OCI-LY1 (cell line): ENCODE measurements at regions not wholly inside any gene's neighbourhood (a gene's known extent, or its start where the extent isn't known, plus 50 kb on each side); places are given as distances from the start of the nearest gene placed in this dataset.

Experiments used
- H2AFZ ChIP-seq: fragments of 200-600 bp; sonication (generic), shearing (Covaris generic); 2 replicates; pipeline ENCODE4 v1.6.0; 2014; ENCODE audit warnings: antibody characterized with exemption, mild to moderate bottlenecking, low read length
- H3F3A ChIP-seq: fragments of 200-600 bp; sonication (generic), shearing (Covaris generic); 2 replicates; pipeline ENCODE4 v1.6.0; 2014; ENCODE audit warnings: mild to moderate bottlenecking, antibody characterized with exemption, low read length, moderate library complexity; ENCODE audit not compliant: insufficient read depth
- H3K27ac ChIP-seq: fragments of 200-600 bp; sonication (generic); 2 replicates; pipeline ENCODE4 v1.5.1; 2014; ENCODE audit warnings: low read length, mixed run types, mild to moderate bottlenecking, low read depth; ENCODE audit not compliant: poor library complexity, severe bottlenecking
- H3K27me3 ChIP-seq: fragments of 200-600 bp; sonication (generic); 2 replicates; pipeline ENCODE4 v1.6.0; 2014; ENCODE audit warnings: antibody characterized with exemption, mild to moderate bottlenecking, low read length, moderate library complexity; ENCODE audit not compliant: insufficient read depth
- H3K36me3 ChIP-seq: fragments of 200-600 bp; sonication (generic); 2 replicates; pipeline ENCODE4 v1.6.1; 2014; ENCODE audit warnings: mild to moderate bottlenecking, antibody characterized with exemption, low read length, moderate library complexity, mixed read lengths; ENCODE audit not compliant: insufficient read depth
- H3K4me1 ChIP-seq: fragments of 200-600 bp; sonication (generic); 2 replicates; pipeline ENCODE4 v1.5.1; 2014; ENCODE audit warnings: mild to moderate bottlenecking, low read length, moderate library complexity; ENCODE audit not compliant: insufficient read depth, severe bottlenecking
- H3K4me2 ChIP-seq: fragments of 200-600 bp; sonication (generic), shearing (Covaris generic); 2 replicates; pipeline ENCODE4 v1.6.1; 2014; ENCODE audit warnings: low read length
- H3K4me3 ChIP-seq: fragments of 200-600 bp; sonication (generic); 2 replicates; pipeline ENCODE4 v1.5.1; 2014; ENCODE audit warnings: low read length, low read depth, mild to moderate bottlenecking, mixed read lengths; ENCODE audit not compliant: poor library complexity, severe bottlenecking
- H3K79me2 ChIP-seq: fragments of 200-600 bp; shearing (Covaris generic); 2 replicates; pipeline ENCODE4 v1.6.1; 2016; ENCODE audit warnings: mixed run types, low read length, mixed read lengths; ENCODE audit not compliant: insufficient read depth
- H3K9ac ChIP-seq: fragments of 200-600 bp; sonication (generic), shearing (Covaris generic); 2 replicates; pipeline ENCODE4 v1.6.1; 2014; ENCODE audit warnings: mild to moderate bottlenecking, low read length, mixed read lengths
- H3K9me2 ChIP-seq: fragments of 200-600 bp; sonication (generic), shearing (Covaris generic); 2 replicates; pipeline ENCODE4 v1.6.1; 2014; ENCODE audit warnings: low read depth, mild to moderate bottlenecking, low read length, mixed read lengths
- H3K9me3 ChIP-seq: fragments of 200-600 bp; shearing (Covaris generic); 2 replicates; pipeline ENCODE4 v1.6.1; 2014; ENCODE audit warnings: low read length, mixed read lengths
- H4K20me1 ChIP-seq: fragments of 200-600 bp; sonication (generic), shearing (Covaris generic); 2 replicates; pipeline ENCODE4 v1.6.0; 2016; ENCODE audit warnings: mild to moderate bottlenecking, low read length; ENCODE audit not compliant: insufficient read depth
- EZH2 ChIP-seq: fragments of 200-600 bp; sonication (generic), shearing (Covaris generic); IDR thresholded peaks from 2 replicates; pipeline ENCODE4 v1.8.0; 2017; ENCODE audit warnings: borderline replicate concordance, mixed run types, mild to moderate bottlenecking, antibody characterized with exemption, low read length, moderate library complexity, mixed read lengths
- TF ChIP-seq, protein P1 (sequence below): fragments of 200-600 bp; sonication (generic), shearing (Covaris generic); IDR thresholded peaks from 2 replicates; pipeline ENCODE4 v1.5.1; 2017; ENCODE audit warnings: mild to moderate bottlenecking, antibody characterized with exemption, low read length, moderate library complexity, mixed read lengths

- Histone ChIP-seq H2AFZ (no peak overlapping the region), H4K20me1 (no peaks in the 10 kb centered on the region), H3K4me3 (no peak overlapping the region), H3K36me3 (no peaks in the 10 kb centered on the region), H3F3A (no peaks in the 10 kb centered on the region), H3K27me3 (peaks cover 11% of the 10 kb centered on the region; the same call in 1 of the 2 replicates), H3K4me1 (no peaks in the 10 kb centered on the region), H3K79me2 (no peaks in the 10 kb centered on the region), H3K9me3 (no peaks in the 10 kb centered on the region), H3K9ac (no peak overlapping the region), H3K27ac (no peak overlapping the region), H3K4me2 (no peak overlapping the region), H3K9me2 (no peaks in the 10 kb centered on the region)
- TF ChIP-seq EZH2 = no peak
- TF ChIP-seq, protein P1, sequence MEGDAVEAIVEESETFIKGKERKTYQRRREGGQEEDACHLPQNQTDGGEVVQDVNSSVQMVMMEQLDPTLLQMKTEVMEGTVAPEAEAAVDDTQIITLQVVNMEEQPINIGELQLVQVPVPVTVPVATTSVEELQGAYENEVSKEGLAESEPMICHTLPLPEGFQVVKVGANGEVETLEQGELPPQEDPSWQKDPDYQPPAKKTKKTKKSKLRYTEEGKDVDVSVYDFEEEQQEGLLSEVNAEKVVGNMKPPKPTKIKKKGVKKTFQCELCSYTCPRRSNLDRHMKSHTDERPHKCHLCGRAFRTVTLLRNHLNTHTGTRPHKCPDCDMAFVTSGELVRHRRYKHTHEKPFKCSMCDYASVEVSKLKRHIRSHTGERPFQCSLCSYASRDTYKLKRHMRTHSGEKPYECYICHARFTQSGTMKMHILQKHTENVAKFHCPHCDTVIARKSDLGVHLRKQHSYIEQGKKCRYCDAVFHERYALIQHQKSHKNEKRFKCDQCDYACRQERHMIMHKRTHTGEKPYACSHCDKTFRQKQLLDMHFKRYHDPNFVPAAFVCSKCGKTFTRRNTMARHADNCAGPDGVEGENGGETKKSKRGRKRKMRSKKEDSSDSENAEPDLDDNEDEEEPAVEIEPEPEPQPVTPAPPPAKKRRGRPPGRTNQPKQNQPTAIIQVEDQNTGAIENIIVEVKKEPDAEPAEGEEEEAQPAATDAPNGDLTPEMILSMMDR = no peak
These were observed 1033.9 kb downstream of the TBC1D22A start for GRCh38 chr22:47796128-47796908.

DNA sequence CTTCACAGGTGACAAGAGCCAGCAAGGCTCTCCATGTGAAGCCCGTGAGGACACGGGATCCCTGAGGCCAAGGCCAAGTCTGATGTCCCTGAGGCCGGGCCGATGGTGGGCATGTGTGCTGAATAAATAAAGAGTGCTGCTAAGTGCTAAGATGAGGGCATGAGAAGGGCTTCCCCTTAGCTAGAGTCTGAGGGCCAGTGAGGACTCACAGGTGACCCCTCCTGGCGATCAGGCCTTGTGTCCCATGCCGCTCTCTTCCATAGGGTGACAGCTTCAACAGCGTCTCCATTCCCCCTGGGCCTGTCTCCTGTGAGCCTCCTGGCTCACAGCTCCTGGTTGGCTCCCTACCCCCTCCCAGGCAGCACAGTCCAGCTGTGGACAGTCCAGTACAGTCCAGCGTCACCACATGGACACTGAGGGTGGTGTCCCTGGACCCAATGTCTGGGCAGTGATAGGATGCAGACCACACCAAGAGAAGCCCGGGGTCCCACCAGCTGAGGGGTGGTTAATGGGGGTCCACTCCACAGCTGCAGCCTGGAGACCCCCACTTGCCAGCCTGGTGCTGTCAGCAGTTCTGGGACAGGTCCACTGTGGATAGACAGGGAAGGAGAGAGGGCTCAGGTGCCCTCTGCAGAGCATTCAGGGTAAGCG is 1033.2 kb downstream of the TBC1D22A start:
- TF ChIP-seq, protein P1 = no peak
- no peak for TF ChIP-seq EZH2
- H3K27ac ChIP-seq = no peak overlapping the region
- no peak overlapping the region for H2AFZ ChIP-seq
- H3K9me3 ChIP-seq = no peaks in the 10 kb centered on the region
- H3K79me2 ChIP-seq = no peaks in the 10 kb centered on the region
- H3K36me3 ChIP-seq = no peaks in the 10 kb centered on the region
- H3K4me3 ChIP-seq = no peak overlapping the region
- H4K20me1 ChIP-seq = no peaks in the 10 kb centered on the region
- H3K9ac ChIP-seq = no peak overlapping the region
- no peaks in the 10 kb centered on the region for H3K9me2 ChIP-seq
- H3K4me1 ChIP-seq = no peaks in the 10 kb centered on the region
- H3K4me2 ChIP-seq = no peak overlapping the region
- no peaks in the 10 kb centered on the region for H3F3A ChIP-seq
- peaks cover 11% of the 10 kb centered on the region; the same call in 1 of the 2 replicates for H3K27me3 ChIP-seq

DNA sequence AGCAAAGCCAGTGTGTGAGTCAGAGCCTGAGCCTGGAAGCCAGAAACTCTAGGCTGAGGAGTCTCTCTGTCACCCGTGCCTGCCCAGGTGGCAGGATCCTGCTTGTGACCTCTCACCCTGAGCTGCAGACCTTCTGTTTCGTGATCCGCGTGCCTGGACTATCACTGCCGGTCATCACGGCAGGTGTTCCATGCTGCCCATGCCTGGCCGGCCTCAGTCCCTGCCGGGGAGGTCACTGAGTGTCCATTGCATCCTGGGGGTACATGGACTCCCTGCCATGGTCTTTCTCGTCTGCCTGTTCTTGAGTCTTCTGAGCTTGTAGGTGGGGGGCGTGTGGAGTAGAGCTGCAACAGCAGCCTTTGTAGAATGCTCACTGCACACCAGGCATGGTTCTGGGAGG is 1032.4 kb downstream of the TBC1D22A start:
- H2AFZ ChIP-seq = no peak overlapping the region
- no peaks in the 10 kb centered on the region for H4K20me1 ChIP-seq
- TF ChIP-seq, protein P1 = no peak
- no peaks in the 10 kb centered on the region for H3K4me1 ChIP-seq
- H3F3A ChIP-seq = no peaks in the 10 kb centered on the region
- no peaks in the 10 kb centered on the region for H3K36me3 ChIP-seq
- no peak overlapping the region for H3K9ac ChIP-seq
- H3K27ac ChIP-seq = no peak overlapping the region
- peaks cover 11% of the 10 kb centered on the region; the same call in 1 of the 2 replicates for H3K27me3 ChIP-seq
- H3K9me3 ChIP-seq = no peaks in the 10 kb centered on the region
- H3K9me2 ChIP-seq = no peaks in the 10 kb centered on the region
- no peaks in the 10 kb centered on the region for H3K79me2 ChIP-seq
- no peak overlapping the region for H3K4me2 ChIP-seq
- H3K4me3 ChIP-seq = no peak overlapping the region
